ENCODE measurements at regions not wholly inside any gene's neighbourhood (a gene's known extent, or its start where the extent isn't known, plus 50 kb on each side); places are given as distances from the start of the nearest gene placed in this dataset.
"Not testable (repeated sequence)": the region's sequence is repeated elsewhere in the genome, so short reads cannot be mapped to it uniquely, and the experiment has no call there.

DNA sequence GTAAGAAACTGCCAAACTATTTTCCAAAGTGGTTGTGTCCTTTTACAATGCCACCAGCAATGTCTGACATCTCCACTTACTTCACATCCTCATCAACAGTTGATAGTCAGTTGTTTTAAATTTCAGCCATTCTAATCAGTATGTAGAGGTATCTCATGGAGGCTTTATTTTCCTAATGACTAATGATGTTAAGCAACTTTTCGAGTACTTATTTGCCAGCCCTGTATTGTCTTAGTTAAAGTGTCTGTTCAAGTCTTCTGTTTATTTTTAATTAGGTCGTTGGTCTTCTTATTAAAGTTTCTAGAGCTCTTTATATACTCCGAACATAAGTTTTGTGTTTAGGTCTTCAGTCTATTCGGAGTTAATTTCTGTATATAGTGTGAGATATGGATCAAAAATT lies 54.9 kb upstream of the NBPF12 start:
- not testable (repeated sequence) for H3K27me3 Mint-ChIP-seq; H3K27ac Mint-ChIP-seq; H3K9me3 Mint-ChIP-seq; H3K36me3 Mint-ChIP-seq (ENCODE audit: low read depth); DNase-seq; H3K4me3 Mint-ChIP-seq; H3K4me1 Mint-ChIP-seq (ENCODE audit: low read depth)

DNA sequence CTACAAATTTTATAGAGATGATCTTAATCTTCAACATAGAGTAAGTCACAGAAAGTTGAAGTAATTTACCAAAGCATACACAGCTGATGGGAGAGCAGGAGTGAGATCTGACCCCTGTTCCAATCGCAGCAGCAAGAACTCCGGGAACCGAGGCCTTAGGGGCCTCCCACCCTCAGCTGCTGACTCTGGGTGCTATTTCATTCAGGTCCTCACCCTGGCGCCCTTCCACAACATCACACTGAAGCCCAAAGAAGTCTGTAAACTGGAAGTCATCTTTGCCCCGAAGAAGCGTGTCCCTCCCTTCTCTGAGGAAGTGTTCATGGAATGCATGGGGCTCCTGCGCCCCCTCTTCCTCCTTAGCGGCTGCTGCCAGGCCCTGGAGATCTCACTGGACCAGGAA lies 57.0 kb upstream of the NBPF12 start:
- H3K27ac Mint-ChIP-seq = not testable (repeated sequence)

DNA sequence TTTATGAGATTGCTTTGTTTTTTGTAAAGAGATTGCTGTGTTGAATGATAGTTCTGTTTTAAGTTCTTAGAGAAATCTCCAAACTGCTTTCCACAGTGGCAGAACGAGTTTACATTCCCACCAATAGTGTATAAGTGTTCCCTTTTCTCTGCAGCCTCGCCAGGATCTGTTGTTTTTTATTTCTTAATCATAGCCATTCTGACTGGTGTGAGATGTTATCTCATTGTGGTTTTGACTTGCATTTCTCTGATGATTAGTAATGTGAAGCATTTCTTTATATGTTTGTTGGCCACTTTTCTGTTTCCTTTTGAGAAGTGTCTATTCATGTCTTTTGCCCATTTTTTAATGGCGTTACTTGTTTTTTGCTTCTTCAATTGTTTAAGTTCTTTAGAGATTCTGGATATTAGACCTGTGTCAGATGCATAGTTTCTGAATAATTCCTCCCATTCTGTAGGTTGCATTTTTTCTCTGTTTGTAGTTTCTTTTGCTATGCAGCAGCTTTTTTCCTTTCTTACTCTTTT lies 74.3 kb upstream of the NBPF12 start:
- H3K9me3 Mint-ChIP-seq; H3K27ac Mint-ChIP-seq; H3K27me3 Mint-ChIP-seq; H3K36me3 Mint-ChIP-seq (ENCODE audit: low read depth); H3K4me1 Mint-ChIP-seq (ENCODE audit: low read depth); H3K4me3 Mint-ChIP-seq; DNase-seq: not testable (repeated sequence)

More for the DNA sequence above, 57.0 kb upstream of the NBPF12 start:
- not testable (repeated sequence) for H3K4me3 Mint-ChIP-seq; H3K9me3 Mint-ChIP-seq; DNase-seq; H3K4me1 Mint-ChIP-seq (ENCODE audit: low read depth); H3K36me3 Mint-ChIP-seq (ENCODE audit: low read depth); H3K27me3 Mint-ChIP-seq

DNA sequence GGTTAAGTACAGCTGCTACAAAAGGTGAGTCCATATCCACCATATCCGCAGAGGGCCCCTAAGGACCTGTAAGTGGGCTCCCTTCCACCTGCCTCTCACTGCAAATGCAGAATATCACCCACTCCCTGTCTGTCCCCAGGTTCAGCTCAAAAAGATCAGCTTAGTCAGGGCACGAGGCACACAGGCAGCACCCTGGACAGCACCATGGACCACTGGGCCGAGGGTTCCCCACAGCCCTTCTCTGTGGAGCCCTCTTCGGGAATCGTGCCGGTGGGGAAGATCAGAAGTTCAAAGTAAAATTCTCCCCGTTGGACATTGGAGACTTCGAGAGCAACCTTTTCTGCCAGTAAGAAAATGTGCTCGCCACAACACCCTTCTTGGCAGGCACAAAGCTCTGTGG lies 85.0 kb upstream of the NBPF12 start:
- H3K9me3 Mint-ChIP-seq; H3K36me3 Mint-ChIP-seq (ENCODE audit: low read depth); H3K4me3 Mint-ChIP-seq; DNase-seq; H3K4me1 Mint-ChIP-seq (ENCODE audit: low read depth); H3K27ac Mint-ChIP-seq; H3K27me3 Mint-ChIP-seq: not testable (repeated sequence)

DNA sequence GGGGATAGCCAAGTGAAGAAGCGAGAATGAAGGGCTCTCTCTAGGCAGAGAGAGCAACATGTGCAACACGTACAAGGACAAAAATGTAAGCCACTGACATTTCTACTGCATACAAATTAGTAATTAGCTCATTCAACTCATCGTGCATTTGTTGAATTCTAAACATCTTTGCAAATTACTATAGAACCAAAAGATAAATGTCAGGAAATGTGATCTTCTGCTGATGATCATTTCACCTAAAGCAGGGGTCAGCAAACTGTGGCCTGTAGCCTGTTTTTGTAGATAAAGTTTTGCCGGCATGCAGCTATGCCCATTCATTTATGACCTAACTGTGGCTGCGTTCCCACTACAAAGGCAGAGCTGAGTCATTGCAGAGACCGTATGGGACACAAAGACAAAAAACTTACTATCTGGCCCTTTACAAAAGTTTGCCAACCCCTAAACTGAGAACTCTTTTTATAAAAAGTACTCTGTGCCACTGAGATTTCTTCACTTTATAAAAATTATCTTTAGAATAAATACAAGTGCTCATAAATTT lies 87.7 kb upstream of the NBPF12 start:
- not testable (repeated sequence) for H3K4me1 Mint-ChIP-seq (ENCODE audit: low read depth); H3K27ac Mint-ChIP-seq; H3K9me3 Mint-ChIP-seq; H3K36me3 Mint-ChIP-seq (ENCODE audit: low read depth); DNase-seq; H3K27me3 Mint-ChIP-seq; H3K4me3 Mint-ChIP-seq

DNA sequence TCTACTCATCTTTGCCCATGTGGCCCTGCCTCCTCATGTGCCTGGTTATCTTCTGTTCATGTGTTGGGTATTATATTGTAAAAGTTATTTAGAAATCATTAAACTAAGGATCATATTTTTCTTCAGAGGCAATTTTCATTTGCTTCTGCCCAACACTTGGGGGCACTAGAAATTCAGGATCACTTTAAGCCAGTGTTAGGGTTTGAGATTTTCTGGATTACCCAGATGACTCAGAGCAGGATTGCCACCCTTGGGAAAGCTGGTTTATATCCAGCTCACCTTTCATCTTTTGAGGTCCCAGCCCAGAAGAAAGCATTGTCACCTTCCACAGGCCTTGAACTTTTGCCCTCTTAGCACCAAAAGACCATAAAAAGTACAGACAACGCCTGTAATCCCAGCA lies 99.4 kb upstream of the NBPF12 start:
- not testable (repeated sequence) for H3K4me3 Mint-ChIP-seq; H3K27me3 Mint-ChIP-seq; DNase-seq; H3K4me1 Mint-ChIP-seq (ENCODE audit: low read depth); H3K36me3 Mint-ChIP-seq (ENCODE audit: low read depth); H3K27ac Mint-ChIP-seq; H3K9me3 Mint-ChIP-seq

DNA sequence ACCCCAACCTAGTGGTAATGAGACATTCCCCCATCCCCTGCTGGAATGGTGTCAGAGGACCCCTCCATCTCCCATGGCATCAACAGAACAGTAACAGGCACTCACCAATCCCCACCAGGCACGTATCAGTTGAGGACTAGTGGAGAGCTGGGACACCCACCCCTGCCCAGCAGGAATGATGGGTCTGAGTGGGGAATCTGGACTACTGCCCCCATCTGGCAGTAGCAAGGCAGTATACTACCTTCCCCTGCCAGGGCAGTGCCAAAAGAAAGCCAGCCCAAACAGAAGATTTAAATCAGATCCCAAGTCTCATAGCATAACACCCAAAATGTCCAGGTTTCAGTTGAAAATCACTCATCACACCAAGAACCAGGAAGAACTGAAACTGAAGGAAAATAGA lies 111.2 kb upstream of the NBPF12 start:
- H3K27ac Mint-ChIP-seq; DNase-seq; H3K27me3 Mint-ChIP-seq; H3K36me3 Mint-ChIP-seq (ENCODE audit: low read depth); H3K4me3 Mint-ChIP-seq; H3K9me3 Mint-ChIP-seq; H3K4me1 Mint-ChIP-seq (ENCODE audit: low read depth): not testable (repeated sequence)

DNA sequence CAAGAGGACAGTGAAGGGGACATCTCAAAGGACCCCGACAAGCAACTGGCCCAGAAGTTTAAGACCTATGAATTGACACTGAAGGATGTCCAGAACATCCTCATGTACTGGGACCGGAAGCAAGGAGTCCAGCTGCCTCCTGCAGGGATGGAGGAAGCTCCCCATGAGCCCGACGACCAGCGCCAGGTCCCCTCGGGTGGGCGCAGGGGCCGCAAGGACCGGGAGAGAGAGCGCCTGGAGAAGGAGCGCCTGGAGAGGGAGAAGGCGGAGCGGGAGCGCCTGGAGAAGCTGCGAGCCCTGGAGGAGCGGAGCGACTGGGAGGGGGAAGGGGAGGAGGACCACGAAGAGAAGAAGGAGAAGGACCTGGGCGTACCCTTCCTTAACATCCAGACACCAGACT lies 143.9 kb upstream of the NBPF12 start:
- not testable (repeated sequence) for DNase-seq; H3K27ac Mint-ChIP-seq; H3K4me3 Mint-ChIP-seq; H3K36me3 Mint-ChIP-seq (ENCODE audit: low read depth); H3K27me3 Mint-ChIP-seq; H3K4me1 Mint-ChIP-seq (ENCODE audit: low read depth); H3K9me3 Mint-ChIP-seq

DNA sequence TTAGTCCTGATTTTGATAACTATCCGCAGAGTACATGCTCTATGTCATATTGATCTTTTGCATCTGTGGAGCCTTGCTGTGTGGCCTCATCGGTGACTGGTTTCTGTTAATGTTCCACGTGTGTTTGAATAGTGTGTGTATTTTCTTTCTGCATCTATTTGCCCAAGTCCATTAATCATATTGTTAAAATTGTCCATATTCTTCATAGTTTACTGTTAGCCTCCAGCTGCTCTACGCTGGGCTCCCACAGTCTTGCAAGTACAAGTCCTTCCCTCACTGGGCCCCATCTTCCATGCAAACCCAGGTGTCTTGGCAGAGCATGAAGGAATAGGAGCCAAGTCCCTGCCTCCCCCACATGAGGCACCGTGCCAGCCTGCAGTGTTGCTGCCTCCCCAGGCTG lies 145.4 kb upstream of the NBPF12 start:
- not testable (repeated sequence) for H3K4me3 Mint-ChIP-seq; H3K27me3 Mint-ChIP-seq; H3K9me3 Mint-ChIP-seq; H3K36me3 Mint-ChIP-seq (ENCODE audit: low read depth); DNase-seq; H3K4me1 Mint-ChIP-seq (ENCODE audit: low read depth); H3K27ac Mint-ChIP-seq

DNA sequence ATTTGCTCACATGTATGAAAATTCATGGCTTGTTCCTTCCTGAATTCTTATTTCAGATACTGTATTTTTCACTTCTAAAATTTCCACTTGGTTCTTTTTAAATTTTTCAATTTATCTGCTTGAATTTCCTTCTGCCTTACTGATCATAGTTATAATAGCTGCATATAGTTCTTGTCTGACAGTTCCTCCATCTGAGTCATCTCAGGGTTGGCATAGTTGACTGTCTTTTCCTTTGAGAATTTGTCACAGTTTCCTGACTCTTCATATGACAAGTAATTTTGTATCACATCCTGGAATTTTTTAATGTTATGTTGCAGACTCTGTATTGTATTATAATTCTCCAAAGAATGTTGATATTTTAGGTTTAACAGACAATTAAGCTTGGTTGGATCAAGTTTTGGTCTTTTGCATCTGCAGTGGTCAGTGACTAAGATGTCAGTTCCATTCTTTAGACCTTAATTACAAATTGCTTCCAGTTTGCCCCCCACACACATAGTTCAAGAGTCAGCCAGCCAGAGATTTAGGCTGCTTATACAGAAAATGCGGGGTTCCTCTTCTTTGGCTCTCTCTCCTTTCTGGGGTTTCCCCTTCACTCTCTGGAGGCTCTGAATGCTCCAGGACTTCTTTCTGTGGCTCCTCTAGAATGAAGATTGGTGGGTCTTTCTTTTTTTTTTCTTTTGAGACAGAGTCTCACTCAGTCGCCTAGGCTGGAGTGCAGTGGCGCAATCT lies 153.7 kb upstream of the NBPF12 start:
- peak overlapping the region; percentile 73 for H3K27ac Mint-ChIP-seq
- not testable (repeated sequence) for H3K9me3 Mint-ChIP-seq; H3K36me3 Mint-ChIP-seq (ENCODE audit: low read depth); DNase-seq; H3K4me3 Mint-ChIP-seq; H3K27me3 Mint-ChIP-seq; H3K4me1 Mint-ChIP-seq (ENCODE audit: low read depth)

DNA sequence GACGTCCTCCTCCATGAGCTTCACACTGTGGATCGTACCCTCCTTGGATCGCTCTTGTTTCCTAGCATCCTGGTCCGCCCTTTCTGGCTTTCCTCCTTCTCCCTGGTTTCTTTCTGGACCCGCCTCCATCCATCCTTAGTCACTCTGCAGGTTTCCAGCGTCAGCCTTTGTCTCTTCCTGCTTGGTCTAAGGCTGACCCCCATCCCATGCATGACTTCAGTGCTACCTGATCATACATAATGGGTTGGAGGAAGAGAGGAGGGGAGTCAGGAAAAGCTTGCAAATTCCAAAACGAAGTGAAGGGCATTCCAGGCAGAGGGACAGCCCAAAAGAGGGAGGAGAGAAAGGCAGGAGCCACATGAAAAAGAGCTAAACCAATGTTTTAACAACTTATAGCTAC lies 156.9 kb upstream of the NBPF12 start:
- DNase-seq; H3K27ac Mint-ChIP-seq; H3K27me3 Mint-ChIP-seq; H3K36me3 Mint-ChIP-seq (ENCODE audit: low read depth); H3K4me3 Mint-ChIP-seq; H3K4me1 Mint-ChIP-seq (ENCODE audit: low read depth); H3K9me3 Mint-ChIP-seq: not testable (repeated sequence)

DNA sequence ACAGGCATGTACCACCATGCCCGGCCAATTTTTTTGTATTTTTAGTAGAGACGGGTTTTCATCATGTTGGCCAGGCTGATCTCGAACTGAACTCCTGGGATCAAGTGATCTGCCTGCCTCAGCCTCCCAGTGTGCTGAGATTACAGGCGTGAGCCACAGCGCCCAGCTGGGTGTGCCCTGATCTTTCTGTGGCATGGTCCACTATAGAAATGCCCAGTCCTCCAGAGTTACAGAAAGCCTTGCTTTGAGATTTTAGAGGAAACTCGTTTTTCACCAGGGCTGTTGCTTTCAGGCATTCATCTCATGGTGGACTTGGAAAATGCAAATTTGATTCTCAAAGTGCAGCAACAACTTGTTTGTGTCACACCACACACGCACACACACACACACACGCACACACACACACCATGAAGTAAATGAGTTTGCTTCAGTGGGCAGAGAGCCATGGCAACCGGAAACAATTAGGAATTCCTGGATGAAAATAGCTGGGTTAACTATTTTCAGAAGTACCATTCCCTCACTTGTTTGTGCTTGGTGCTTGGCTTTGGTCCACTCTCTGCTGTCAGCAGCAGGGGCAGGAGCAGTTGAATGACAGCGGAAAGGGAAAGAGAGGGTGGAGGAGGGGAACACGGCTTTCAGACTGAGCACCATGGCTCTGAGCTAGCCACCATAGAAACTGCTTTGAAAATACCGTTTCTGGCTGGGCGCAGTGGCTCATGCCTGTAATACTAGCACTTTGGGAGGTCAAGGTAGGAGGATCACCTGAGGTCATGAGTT lies 160.1 kb upstream of the NBPF12 start:
- H3K27ac Mint-ChIP-seq; DNase-seq; H3K36me3 Mint-ChIP-seq (ENCODE audit: low read depth); H3K4me3 Mint-ChIP-seq; H3K9me3 Mint-ChIP-seq; H3K27me3 Mint-ChIP-seq; H3K4me1 Mint-ChIP-seq (ENCODE audit: low read depth): not testable (repeated sequence)

DNA sequence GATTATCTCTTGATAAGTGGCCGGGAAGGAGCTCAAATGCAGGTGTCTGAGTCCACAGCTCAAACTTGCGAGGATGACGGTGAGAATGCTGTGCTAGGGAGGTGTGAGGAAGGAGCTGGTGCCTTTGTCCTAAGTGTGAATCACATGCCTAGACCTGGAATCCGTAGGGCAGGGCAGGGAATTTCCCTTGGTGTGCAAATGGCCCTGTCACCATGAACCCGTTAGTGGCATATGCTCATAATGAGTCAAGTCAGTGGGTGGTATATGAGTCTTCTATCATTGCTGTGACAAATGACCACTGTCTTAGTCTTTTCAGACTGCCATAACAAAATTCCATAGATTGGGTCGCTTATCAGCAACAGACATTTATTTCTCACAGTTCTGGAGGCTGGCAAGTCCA lies 163.1 kb upstream of the NBPF12 start:
- not testable (repeated sequence) for H3K4me3 Mint-ChIP-seq; H3K4me1 Mint-ChIP-seq (ENCODE audit: low read depth); H3K27ac Mint-ChIP-seq; DNase-seq; H3K27me3 Mint-ChIP-seq; H3K9me3 Mint-ChIP-seq; H3K36me3 Mint-ChIP-seq (ENCODE audit: low read depth)

DNA sequence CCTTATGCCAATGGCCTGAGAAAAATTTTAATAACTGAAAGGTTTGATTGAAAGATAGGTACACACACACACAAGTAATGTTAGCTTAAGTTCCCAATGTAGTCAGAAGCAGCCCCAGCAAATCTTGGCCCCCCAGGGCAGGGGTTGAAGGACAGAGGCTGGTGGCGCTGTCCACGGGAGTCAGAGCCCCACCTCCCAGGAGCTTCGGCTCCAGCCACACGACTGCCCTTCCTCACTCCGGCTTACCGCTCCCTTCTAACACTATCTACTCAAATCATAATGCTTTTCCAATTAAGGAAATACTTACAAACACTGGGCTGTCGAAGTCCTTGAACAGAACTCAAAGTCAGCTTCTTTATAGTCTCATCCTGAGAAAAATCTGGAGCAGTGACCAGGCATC lies 163.9 kb upstream of the NBPF12 start:
- H3K27me3 Mint-ChIP-seq; H3K27ac Mint-ChIP-seq; H3K4me1 Mint-ChIP-seq (ENCODE audit: low read depth); H3K4me3 Mint-ChIP-seq; H3K9me3 Mint-ChIP-seq; H3K36me3 Mint-ChIP-seq (ENCODE audit: low read depth); DNase-seq: not testable (repeated sequence)

DNA sequence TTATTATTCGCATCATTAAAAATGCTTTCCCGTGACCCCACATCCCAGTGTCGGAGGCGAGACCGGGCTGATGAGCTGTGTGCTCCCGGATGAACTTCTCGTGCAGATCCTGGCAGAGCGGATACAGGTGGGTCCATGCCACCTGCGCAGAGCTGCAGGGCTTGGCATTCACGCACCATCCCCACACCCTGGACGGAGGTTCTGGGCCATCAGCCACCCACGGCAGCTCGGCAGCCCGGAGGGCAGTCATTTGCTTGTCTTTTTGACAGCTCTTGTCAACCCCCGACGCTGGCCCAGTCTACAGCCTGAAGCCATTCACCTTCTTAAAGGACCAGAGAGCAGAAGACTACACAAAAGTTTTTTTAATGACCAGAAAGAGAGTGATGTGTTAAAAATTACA lies 166.7 kb upstream of the NBPF12 start:
- H3K4me1 Mint-ChIP-seq (ENCODE audit: low read depth); H3K27me3 Mint-ChIP-seq; H3K4me3 Mint-ChIP-seq; H3K9me3 Mint-ChIP-seq; DNase-seq; H3K27ac Mint-ChIP-seq; H3K36me3 Mint-ChIP-seq (ENCODE audit: low read depth): not testable (repeated sequence)

All from activated T-cell treated with anti-CD3 and anti-CD28 coated beads, Interleukin-2, amount 50 U/mL, for 24 hours (primary cell).